GM12873 (cell line): ENCODE measurements at regions not wholly inside any gene's neighbourhood (a gene's known extent, or its start where the extent isn't known, plus 50 kb on each side); places are given as distances from the start of the nearest gene placed in this dataset.

Experiments
- TF ChIP-seq, protein P1 (sequence below): IDR thresholded peaks from 2 replicates; pipeline ENCODE4 v1.5.1; 2012; ENCODE audit warnings: low read depth, mild to moderate bottlenecking, moderate library complexity, low read length, control low read depth; ENCODE audit not compliant: insufficient read depth; ENCODE audit errors: missing control alignments

- TF ChIP-seq, protein P1, sequence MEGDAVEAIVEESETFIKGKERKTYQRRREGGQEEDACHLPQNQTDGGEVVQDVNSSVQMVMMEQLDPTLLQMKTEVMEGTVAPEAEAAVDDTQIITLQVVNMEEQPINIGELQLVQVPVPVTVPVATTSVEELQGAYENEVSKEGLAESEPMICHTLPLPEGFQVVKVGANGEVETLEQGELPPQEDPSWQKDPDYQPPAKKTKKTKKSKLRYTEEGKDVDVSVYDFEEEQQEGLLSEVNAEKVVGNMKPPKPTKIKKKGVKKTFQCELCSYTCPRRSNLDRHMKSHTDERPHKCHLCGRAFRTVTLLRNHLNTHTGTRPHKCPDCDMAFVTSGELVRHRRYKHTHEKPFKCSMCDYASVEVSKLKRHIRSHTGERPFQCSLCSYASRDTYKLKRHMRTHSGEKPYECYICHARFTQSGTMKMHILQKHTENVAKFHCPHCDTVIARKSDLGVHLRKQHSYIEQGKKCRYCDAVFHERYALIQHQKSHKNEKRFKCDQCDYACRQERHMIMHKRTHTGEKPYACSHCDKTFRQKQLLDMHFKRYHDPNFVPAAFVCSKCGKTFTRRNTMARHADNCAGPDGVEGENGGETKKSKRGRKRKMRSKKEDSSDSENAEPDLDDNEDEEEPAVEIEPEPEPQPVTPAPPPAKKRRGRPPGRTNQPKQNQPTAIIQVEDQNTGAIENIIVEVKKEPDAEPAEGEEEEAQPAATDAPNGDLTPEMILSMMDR, result no peak
Measured at GRCh38 chr6:81979767-81980166, 227.3 kb upstream of the TENT5A start.

DNA sequence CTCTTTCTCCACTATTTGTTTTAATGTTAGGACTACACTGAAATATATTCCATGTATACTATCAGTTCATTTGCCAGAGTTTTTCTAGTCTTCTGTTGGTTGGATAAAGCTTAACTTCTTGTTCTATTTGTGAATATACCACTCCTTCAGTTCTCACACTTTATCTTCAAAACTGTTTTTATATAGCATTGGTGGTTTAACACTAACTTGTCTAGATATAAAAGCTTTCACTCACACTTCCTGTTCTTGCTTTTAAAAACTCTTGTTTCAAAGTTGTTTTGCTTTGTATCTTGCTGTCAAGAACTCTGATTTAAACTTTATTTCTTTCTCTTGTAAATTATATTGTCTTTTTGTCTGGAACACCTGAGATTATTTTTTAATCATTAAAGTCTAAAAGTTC, 226.8 kb upstream of the TENT5A start:
- TF ChIP-seq, protein P1, result no peak

GRCh38 chr6:81978230-81978629, 225.7 kb upstream of the TENT5A start:
- TF ChIP-seq, protein P1, result no peak

DNA sequence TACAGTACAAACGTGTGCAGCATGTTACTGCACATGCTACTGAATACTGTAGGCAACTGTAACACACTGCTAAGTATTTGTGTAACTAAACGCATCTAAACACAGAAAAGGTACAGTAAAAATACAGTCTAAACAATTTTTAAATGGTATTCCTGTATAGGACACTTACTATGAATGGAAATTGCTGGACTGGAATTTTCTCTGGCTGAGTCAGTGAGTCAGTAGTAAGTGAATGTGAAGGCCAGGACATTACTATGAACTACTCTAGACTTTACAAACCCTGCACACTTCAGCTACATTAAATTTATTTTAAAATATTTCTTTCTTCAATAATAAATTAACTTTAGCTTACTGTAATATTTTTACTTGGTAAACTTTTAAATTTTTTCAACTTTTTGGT, 225.0 kb upstream of the TENT5A start:
- TF ChIP-seq, protein P1, result no peak

DNA sequence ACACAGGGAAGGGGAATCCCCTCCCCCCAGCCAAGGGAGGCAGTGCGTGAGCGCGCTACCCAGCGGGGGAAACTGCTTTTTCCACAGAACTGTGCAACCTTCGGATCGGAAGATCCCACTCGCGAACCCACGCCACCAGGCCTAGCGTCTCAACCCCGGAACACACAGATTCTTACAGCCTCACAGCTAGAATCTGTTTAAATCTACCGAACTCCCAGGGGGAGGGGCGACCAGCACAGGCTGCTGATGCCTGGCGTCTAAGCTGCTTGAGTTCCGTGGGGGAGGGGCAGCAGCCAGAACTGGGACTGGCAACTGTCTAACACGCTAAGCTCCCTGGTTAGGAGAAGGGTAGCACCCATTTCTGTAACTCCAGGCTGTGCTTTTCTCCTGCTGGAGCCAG, 217.3 kb upstream of the TENT5A start:
- TF ChIP-seq, protein P1, result no peak

DNA sequence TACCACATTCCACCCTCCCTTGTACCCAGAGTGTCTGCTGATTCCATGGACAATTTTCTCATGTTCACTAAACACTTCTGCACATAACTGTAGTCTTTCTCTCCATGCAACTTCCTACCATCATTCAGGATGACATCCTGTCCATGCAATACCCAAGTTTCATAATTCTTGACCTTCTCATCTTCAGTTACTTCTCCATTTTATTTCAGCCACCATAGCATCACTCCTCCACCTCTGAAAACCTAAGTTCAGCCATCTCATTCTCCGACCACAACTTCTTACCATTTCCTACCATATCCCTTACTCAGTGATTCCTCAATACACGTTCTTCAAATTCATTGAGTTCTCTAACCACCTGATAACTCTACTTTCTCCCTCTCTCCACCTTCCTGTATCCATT, 216.5 kb upstream of the TENT5A start:
- TF ChIP-seq, protein P1, result no peak

DNA sequence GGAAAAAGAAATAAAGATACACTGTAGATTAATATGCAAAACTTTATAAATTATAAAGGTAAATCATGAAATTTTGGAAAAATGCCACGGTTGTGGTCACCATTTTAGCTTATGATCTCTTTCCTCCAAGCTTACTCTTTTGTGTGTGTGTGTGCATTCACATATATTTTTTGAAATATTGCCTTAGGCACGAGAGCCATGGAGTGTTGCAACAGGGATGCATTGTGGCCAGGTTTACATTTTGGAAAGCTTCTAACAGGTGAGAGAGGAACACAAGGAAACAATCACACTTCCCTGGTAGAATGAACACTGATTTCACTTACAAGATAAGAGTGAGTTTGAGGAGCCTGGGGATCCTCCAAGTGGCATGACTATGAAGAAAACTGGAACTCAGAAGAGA, 214.5 kb upstream of the TENT5A start:
- TF ChIP-seq, protein P1, result no peak
